ENCODE measurements at regions not wholly inside any gene's neighbourhood (a gene's known extent, or its start where the extent isn't known, plus 50 kb on each side); places are given as distances from the start of the nearest gene placed in this dataset.

DNA sequence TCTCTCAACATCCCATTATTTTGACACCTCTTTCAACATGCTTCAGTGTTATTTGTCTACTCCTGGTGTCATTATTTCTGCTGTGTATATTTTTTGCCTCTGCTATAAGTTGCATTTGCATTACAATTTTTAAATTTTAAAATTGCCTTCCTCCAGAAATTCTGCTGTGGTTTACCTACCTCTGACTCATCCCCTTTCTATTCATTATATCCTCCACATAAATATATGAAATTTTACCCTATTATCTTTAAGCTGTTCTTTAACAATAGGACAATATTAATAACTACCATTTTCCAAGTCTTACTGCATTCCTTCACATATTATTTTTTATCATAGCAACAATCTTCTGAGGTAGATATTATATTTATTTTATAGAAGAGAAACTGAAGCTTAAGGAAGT is 178.1 kb upstream of the NRIP1 start:
- H4K20me1 ChIP-seq (ENCODE audit: control insufficient read depth, insufficient read depth, insufficient read length): no peaks in the 10 kb centered on the region
- Mint-ChIP-seq H3K4me1 (peaks cover 29 to 32% of the 10 kb centered on the region in 2 experiments), H3K4me3 (peak overlapping the region in 1 of 2 experiments; percentile 3; a peak in 1 of 5 replicates), H3K9me3 (no peaks in the 10 kb centered on the region), H3K27ac (peak overlapping the region in 2 of 3 experiments; percentile 74 to 80; a peak in 3 of 7 replicates), H3K27me3 (ENCODE audit: low read depth) (peaks cover 73% of the 10 kb centered on the region), H3K36me3 (ENCODE audit: insufficient read depth in 1 of 3, low read depth in 3 of 3) (no peaks in the 10 kb centered on the region; a peak in 1 of 7 replicates)
- no peak overlapping the region for H2BK120ac ChIP-seq (ENCODE audit: low read depth, low read length, poor library complexity, severe bottlenecking)
- H2AFZ ChIP-seq (ENCODE audit: low read length): no peak overlapping the region
- no peak overlapping the region for H4K8ac ChIP-seq (replicated peaks; ENCODE audit: insufficient read length, low read depth, low read length)
- peak overlapping the region; percentile 39 for H3K4me2 ChIP-seq (ENCODE audit: insufficient read depth, insufficient read length, low read length)
- no peaks in the 10 kb centered on the region for H3K79me1 ChIP-seq (ENCODE audit: insufficient read depth, low read depth, low read length, poor library complexity, severe bottlenecking)
- H3K27ac ChIP-seq (ENCODE audit: insufficient read length, low read depth, low read length): no peak overlapping the region
- peaks cover 7% of the 10 kb centered on the region; the same call in 1 of the 2 replicates for H3K4me1 ChIP-seq (ENCODE audit: insufficient read depth, low read length)
- H3K9ac ChIP-seq (ENCODE audit: extremely low read depth, insufficient read length, low read length): no peak overlapping the region
- no peak overlapping the region for H3T11ph ChIP-seq (ENCODE audit: low read length)
- H3K14ac ChIP-seq (ENCODE audit: insufficient read depth, low read length): no peak overlapping the region
- H2BK15ac ChIP-seq (ENCODE audit: low read depth, low read length): no peak overlapping the region
- no peak overlapping the region for H3K23ac ChIP-seq (ENCODE audit: insufficient read length, low read depth, low read length)
- H3K79me2 ChIP-seq (ENCODE audit: insufficient read depth, low read length): no peaks in the 10 kb centered on the region
- no peak overlapping the region for H2AK5ac ChIP-seq (ENCODE audit: insufficient read length, low read length)
- no peak overlapping the region for H4K5ac ChIP-seq (ENCODE audit: insufficient read length, low read depth, low read length)
- no peak overlapping the region for H2BK12ac ChIP-seq (ENCODE audit: insufficient read length, low read depth, low read length)
- TF ChIP-seq, protein P1, sequence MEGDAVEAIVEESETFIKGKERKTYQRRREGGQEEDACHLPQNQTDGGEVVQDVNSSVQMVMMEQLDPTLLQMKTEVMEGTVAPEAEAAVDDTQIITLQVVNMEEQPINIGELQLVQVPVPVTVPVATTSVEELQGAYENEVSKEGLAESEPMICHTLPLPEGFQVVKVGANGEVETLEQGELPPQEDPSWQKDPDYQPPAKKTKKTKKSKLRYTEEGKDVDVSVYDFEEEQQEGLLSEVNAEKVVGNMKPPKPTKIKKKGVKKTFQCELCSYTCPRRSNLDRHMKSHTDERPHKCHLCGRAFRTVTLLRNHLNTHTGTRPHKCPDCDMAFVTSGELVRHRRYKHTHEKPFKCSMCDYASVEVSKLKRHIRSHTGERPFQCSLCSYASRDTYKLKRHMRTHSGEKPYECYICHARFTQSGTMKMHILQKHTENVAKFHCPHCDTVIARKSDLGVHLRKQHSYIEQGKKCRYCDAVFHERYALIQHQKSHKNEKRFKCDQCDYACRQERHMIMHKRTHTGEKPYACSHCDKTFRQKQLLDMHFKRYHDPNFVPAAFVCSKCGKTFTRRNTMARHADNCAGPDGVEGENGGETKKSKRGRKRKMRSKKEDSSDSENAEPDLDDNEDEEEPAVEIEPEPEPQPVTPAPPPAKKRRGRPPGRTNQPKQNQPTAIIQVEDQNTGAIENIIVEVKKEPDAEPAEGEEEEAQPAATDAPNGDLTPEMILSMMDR (conservative IDR thresholded peaks at IDR 0.05): no peak
- no peak overlapping the region for H3K4ac ChIP-seq (ENCODE audit: low read depth, low read length)
- H3K56ac ChIP-seq (ENCODE audit: insufficient read length, low read depth, low read length): no peak overlapping the region
- no peak overlapping the region for H3K18ac ChIP-seq (ENCODE audit: insufficient read length, low read depth, low read length)
- H3K27me3 ChIP-seq (ENCODE audit: insufficient read depth, low read length): peaks cover 3% of the 10 kb centered on the region; the same call in 1 of the 2 replicates
- H2BK20ac ChIP-seq (ENCODE audit: low read depth, low read length, poor library complexity, severe bottlenecking): no peak overlapping the region
- H3K23me2 ChIP-seq (ENCODE audit: insufficient read length, low read depth, low read length, poor library complexity, severe bottlenecking): no peaks in the 10 kb centered on the region
- H3K9me3 ChIP-seq (ENCODE audit: control insufficient read depth, low read depth, low read length): no peaks in the 10 kb centered on the region
- no peak overlapping the region for H4K91ac ChIP-seq (ENCODE audit: insufficient read length, low read depth, low read length)
- DNase-seq: no peak
- no peak overlapping the region for H2BK5ac ChIP-seq (ENCODE audit: insufficient read length, low read length)
